Amniotic stem cell (primary cell): ENCODE measurements at regions not wholly inside any gene's neighbourhood (a gene's known extent, or its start where the extent isn't known, plus 50 kb on each side); places are given as distances from the start of the nearest gene placed in this dataset.
A peak's percentile ranks its signal among the peaks of the same experiment; 100 is the strongest.

Source experiments
- DNase-seq: peaks from one replicate; lab custom pipeline; 2025; lab: John Stamatoyannopoulos, UW

GRCh38 chr7:94054130-94054529, 50.0 kb upstream of the BET1 start:
- DNase-seq, result no peak

- no peak for DNase-seq
These were observed 51.8 kb upstream of the BET1 start for GRCh38 chr7:94055963-94056362.

- no peak for DNase-seq
These were observed 52.6 kb upstream of the BET1 start for GRCh38 chr7:94056796-94057207.

GRCh38 chr7:94057955-94058354, 53.8 kb upstream of the BET1 start:
- no peak for DNase-seq

GRCh38 chr7:94059746-94060145, 55.6 kb upstream of the BET1 start:
- DNase-seq, result no peak

GRCh38 chr7:94060752-94061151, 56.6 kb upstream of the BET1 start:
- DNase-seq, result no peak

GRCh38 chr7:94061326-94061725, 57.2 kb upstream of the BET1 start:
- no peak for DNase-seq

- no peak for DNase-seq
These were observed 58.2 kb upstream of the BET1 start for GRCh38 chr7:94062372-94062771.

- DNase-seq, result no peak
These were observed 60.5 kb upstream of the BET1 start for GRCh38 chr7:94064541-94065191.

GRCh38 chr7:94067047-94067446, 62.9 kb upstream of the BET1 start:
- no peak for DNase-seq

GRCh38 chr7:94067506-94067905, 63.4 kb upstream of the BET1 start:
- no peak for DNase-seq

GRCh38 chr7:94069162-94069739, 65.1 kb upstream of the BET1 start:
- DNase-seq, result no peak

- DNase-seq, result no peak
These were observed 76.4 kb upstream of the BET1 start for GRCh38 chr7:94080551-94080950.

- no peak for DNase-seq
These were observed 78.0 kb upstream of the BET1 start for GRCh38 chr7:94082126-94082525.

GRCh38 chr7:94087664-94088352, 83.7 kb upstream of the BET1 start:
- DNase-seq, result peak; percentile 14

GRCh38 chr7:94088560-94088959, 84.4 kb upstream of the BET1 start:
- DNase-seq, result no peak

- DNase-seq, result no peak
These were observed 85.7 kb upstream of the BET1 start for GRCh38 chr7:94089806-94090205.

GRCh38 chr7:94092980-94093379, 88.8 kb upstream of the BET1 start:
- DNase-seq, result no peak

GRCh38 chr7:94094298-94094697, 90.1 kb upstream of the BET1 start:
- no peak for DNase-seq

- DNase-seq, result peak; percentile 1
These were observed 91.3 kb upstream of the BET1 start for GRCh38 chr7:94095316-94096009.

GRCh38 chr7:94099679-94100078, 95.5 kb upstream of the BET1 start:
- no peak for DNase-seq

GRCh38 chr7:94100723-94101345, 96.7 kb upstream of the BET1 start:
- no peak for DNase-seq
